ENCODE measurements at regions not wholly inside any gene's neighbourhood (a gene's known extent, or its start where the extent isn't known, plus 50 kb on each side); places are given as distances from the start of the nearest gene placed in this dataset.
"Not testable (repeated sequence)": the region's sequence is repeated elsewhere in the genome, so short reads cannot be mapped to it uniquely, and the experiment has no call there.

DNA sequence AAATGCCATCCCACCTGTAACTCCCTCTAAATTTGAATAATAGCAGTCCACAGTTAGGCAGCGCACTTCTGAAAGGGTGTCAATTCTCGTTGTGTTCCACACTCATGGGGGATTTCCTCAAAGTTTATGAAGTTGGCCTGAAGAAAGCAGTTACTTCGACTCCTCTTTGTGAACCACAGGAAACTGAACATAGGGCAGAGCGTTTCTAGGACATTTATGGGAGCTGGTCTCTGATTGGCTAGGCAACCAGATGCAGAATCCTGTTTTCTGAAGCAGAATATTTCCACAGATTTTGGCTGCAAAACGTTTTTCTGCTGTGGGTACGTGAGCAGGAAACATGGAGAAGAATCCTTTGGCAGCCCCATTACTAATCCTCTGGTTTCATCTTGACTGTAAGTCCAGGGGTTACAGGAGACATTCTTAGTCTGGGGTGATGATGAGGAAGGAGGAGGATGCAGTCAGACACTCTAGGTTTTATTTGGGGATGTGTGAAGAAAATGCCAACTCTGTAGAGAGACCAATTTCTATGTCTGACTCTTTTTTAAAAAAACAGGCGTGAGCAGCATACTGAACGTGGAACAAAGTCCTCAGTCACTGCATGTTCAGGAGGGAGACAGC lies 431.5 kb upstream of the OR4E1 start:
- DNase-seq (ENCODE audit: low spot score in 2 of 2) = no peak
- Histone ChIP-seq H3K9me3 (no peaks in the 10 kb centered on the region), H3K36me3 (no peaks in the 10 kb centered on the region), H3K27ac (no peak overlapping the region), H3K27me3 (no peaks in the 10 kb centered on the region), H3K4me1 (no peaks in the 10 kb centered on the region), H3K4me3 (no peak overlapping the region)
- TF ChIP-seq CTCF (IDR thresholded peaks at IDR 0.05) = no peak
- intact Hi-C loops (cut with DNase I) = no loop called here

- H3K27ac ChIP-seq; H3K4me3 ChIP-seq; H3K27me3 ChIP-seq; H3K36me3 ChIP-seq; DNase-seq (ENCODE audit: low spot score in 2 of 2); H3K4me1 ChIP-seq; intact Hi-C loops (cut with DNase I); H3K9me3 ChIP-seq: not testable (repeated sequence)
Measured at GRCh38 chr14:22100764-22101120, 427.1 kb upstream of the OR4E1 start.

DNA sequence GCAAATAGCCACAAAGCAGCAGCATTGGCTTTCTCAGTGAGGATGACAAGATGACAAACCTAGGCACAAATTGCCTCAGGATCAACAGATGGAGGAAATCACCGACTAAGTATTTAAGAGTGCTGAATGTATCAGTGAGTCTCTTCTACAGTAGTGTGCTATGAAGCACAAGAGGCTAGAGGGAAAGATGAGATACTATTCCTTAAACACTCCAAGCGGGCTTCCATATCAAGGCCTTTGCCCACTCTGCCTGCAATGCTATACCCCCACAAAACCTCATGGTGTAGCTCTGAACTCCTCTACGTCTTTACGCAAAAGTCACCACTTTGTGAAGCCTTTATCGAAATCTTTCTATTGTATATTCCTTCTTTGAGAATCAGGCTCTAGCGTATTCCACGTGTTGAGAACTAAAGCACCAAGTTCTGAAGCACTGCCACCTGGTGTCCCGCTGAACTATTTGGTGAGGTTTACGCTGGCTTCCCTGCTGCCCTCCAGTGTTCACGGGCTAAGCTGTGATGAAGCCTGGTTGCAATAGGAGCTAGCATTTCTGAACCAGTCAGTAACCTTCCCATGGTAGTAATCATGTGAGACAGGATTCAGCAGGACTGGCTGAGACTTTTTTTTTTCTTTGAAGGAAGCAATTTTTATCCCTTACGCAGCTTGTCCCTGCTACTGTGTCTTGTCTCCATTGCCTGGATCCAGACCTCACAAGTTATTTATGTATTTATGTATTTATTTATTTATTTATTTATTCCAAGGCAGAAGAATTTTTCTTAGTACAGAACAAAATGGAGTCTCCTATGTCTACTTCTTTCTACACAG lies 426.5 kb upstream of the OR4E1 start:
- Histone ChIP-seq H3K4me1 (no peaks in the 10 kb centered on the region), H3K4me3 (no peak overlapping the region), H3K27ac (no peak overlapping the region), H3K36me3 (no peaks in the 10 kb centered on the region), H3K27me3 (no peaks in the 10 kb centered on the region), H3K9me3 (no peaks in the 10 kb centered on the region)
- intact Hi-C loops (cut with DNase I) = loop anchor here (10.0 kb wide), 1 partner anchor 185 kb away; no protein-coding TSS in a partner anchor
- DNase-seq (ENCODE audit: low spot score in 2 of 2) = peak in 1 of 2 donors; percentile 66
- TF ChIP-seq CTCF (IDR thresholded peaks at IDR 0.05) = peak; percentile 13 to 32 (median 26)

GRCh38 chr14:22098435-22098834 lies 424.8 kb upstream of the OR4E1 start:
- H3K27ac ChIP-seq = no peak overlapping the region
- H3K9me3 ChIP-seq = no peaks in the 10 kb centered on the region
- TF ChIP-seq CTCF (IDR thresholded peaks at IDR 0.05) = no peak
- DNase-seq (ENCODE audit: low spot score in 2 of 2) = no peak
- no peaks in the 10 kb centered on the region for H3K4me1 ChIP-seq
- no peak overlapping the region for H3K4me3 ChIP-seq
- intact Hi-C loops (cut with DNase I) = loop anchor here (10.0 kb wide), 1 partner anchor 184 kb away; no protein-coding TSS in a partner anchor
- no peaks in the 10 kb centered on the region for H3K27me3 ChIP-seq
- no peaks in the 10 kb centered on the region for H3K36me3 ChIP-seq

GRCh38 chr14:22097586-22098292 lies 424.1 kb upstream of the OR4E1 start:
- DNase-seq (ENCODE audit: low spot score in 2 of 2) = no peak
- H3K9me3 ChIP-seq = no peaks in the 10 kb centered on the region
- no peak overlapping the region for H3K4me3 ChIP-seq
- intact Hi-C loops (cut with DNase I) = loop anchor here (10.0 kb wide), 1 partner anchor 183 kb away; no protein-coding TSS in a partner anchor
- H3K4me1 ChIP-seq = no peaks in the 10 kb centered on the region
- H3K27me3 ChIP-seq = no peaks in the 10 kb centered on the region
- no peaks in the 10 kb centered on the region for H3K36me3 ChIP-seq
- TF ChIP-seq CTCF (IDR thresholded peaks at IDR 0.05) = no peak
- H3K27ac ChIP-seq = no peak overlapping the region

GRCh38 chr14:22097072-22097471 lies 423.5 kb upstream of the OR4E1 start:
- Histone ChIP-seq H3K4me1 (no peaks in the 10 kb centered on the region), H3K4me3 (no peak overlapping the region), H3K27me3 (no peaks in the 10 kb centered on the region), H3K27ac (no peak overlapping the region), H3K9me3 (no peaks in the 10 kb centered on the region), H3K36me3 (no peaks in the 10 kb centered on the region)
- TF ChIP-seq CTCF (IDR thresholded peaks at IDR 0.05) = no peak
- DNase-seq (ENCODE audit: low spot score in 2 of 2) = no peak
- intact Hi-C loops (cut with DNase I) = loop anchor here (10.0 kb wide), 1 partner anchor 182 kb away; no protein-coding TSS in a partner anchor

Measured in ascending aorta (tissue), 2 donors.